Activated CD8-positive, alpha-beta memory T cell treated with anti-CD3 and anti-CD28 coated beads for 48 hours (primary cell): ENCODE measurements at regions not wholly inside any gene's neighbourhood (a gene's known extent, or its start where the extent isn't known, plus 50 kb on each side); places are given as distances from the start of the nearest gene placed in this dataset.

ENCODE experiments used
- DNase-seq, 3 experiments: peaks; one replicate each; pipeline ENCODE4 v3.0.0-alpha.2; 2020; ENCODE audit warnings: low read depth in 2 of 3, low spot score in 2 of 3

- no peak for DNase-seq
These were observed 59.4 kb upstream of the UCN3 start for GRCh38 chr10:5305374-5305773.

- no peak for DNase-seq
These were observed 53.9 kb upstream of the UCN3 start for GRCh38 chr10:5310914-5311313.

- no peak for DNase-seq
These were observed 53.1 kb upstream of the UCN3 start for GRCh38 chr10:5311617-5312016.

- no peak for DNase-seq
These were observed 49.9 kb upstream of the UCN3 start for GRCh38 chr10:5314840-5315239.
